ENCODE measurements at regions not wholly inside any gene's neighbourhood (a gene's known extent, or its start where the extent isn't known, plus 50 kb on each side); places are given as distances from the start of the nearest gene placed in this dataset.
"Not testable (repeated sequence)": the region's sequence is repeated elsewhere in the genome, so short reads cannot be mapped to it uniquely, and the experiment has no call there.

DNA sequence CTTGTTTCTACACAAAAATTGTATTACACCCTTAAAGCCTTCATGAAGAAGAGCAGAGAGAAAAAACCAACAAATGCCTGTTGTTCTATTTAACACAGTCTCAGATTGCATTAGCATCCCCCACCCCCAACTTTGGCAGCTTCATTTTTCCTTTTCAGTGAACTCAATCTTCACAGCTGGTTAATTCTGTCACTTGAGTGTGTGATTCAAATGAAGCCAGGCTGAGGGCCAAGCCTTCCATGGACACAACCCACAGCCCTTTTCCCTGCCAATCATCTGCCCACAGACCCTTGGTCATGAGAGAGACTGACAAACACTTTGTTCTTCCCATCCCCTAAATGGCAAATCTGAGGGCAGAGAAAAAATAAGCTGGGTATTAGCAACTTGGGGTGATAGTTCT lies 217.5 kb upstream of the NMUR2 start:
- FAIRE-seq = no peak

DNA sequence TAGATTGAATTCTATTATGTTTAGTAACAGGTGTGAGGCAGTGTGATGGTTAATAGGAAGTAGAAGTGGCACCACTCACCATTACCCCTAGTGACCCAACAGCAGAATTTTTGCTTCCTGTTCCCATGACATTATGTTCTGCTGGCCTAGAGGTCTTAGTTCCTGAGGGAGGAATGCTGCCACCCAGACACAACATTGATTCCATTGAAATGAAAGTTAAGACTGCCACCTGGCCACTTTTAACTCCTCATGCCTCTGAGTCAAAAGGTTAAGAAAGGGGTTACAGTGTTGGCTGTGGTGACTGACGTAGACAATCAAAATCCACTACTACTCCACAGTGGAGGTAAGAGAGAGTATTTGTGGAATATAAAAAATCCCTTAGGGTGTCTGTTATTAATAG lies 218.9 kb upstream of the NMUR2 start:
- FAIRE-seq = no peak

DNA sequence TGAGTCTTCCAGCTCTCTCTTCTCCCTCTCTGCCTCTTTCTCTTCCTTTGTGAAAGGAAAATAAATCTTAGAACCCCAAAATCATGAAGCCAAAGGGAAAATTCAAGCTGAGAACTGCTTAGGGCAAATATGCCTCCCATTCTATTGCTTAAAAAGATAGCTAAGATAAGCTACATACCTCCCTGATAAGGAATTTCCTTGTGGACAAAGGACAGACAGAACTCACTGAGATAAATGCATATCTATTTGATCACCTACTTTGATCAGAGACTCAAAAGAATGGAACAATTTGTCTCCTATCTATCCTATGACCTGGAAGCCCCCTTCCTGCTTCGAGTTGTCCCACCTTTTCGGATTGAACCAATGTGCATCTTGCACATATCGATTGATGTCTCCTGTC lies 220.6 kb upstream of the NMUR2 start:
- no peak for FAIRE-seq

DNA sequence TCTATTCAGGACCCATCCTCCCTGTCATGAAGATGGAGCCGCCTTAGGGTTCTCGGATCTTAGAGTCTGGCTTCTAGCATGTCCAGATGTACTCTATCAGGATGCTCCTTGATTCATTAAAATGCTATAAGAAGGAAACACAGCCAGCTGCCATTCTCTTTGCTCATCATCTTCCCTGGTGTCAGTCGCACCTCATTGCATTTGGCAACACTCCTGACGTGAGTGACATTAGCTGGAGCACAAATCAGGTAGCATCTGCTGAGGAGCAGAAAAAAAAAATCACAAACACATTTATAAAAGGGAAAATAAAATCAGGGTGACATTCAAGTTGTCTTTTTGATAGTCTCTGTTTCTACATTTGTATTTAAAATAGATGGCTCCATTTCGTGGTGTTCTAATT lies 226.1 kb upstream of the NMUR2 start:
- FAIRE-seq = no peak

DNA sequence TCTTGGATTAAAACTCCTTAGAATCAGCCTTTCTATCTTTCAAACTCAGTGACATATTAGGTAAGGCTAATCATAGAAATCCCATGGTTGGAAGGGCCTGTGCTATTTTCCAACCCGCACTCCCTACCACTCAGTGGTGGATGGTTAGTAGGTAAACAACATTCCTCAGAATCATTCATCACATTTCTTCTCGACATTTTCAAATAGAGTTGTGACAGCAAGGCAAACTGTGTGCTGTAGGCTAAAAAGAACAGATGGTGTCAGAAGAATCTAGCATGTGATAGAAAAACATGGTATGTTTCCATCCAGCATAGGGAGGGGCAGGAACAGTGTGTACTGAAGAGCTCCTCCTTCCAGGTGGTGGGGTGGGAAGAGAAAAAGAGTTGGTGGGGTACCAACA lies 227.3 kb upstream of the NMUR2 start:
- FAIRE-seq = no peak

DNA sequence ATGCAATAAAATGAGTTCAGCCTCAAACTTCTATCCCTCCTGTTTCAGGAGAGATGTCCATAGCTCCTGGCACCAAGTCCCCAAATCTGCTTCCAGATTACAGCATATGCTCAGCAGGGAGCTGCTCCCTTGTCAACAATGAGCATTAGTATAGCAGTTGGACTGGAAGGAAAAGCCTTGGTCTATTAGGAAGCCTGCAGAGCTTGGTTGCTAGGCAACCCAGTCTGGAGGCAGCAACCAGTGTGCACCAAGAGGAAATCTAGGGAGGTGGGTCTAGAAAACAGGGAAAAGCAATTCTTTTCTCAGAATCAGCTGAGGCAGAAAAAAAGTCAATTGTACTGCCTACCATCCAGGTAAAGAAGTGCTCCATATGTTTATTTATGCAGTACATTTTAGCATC lies 229.5 kb upstream of the NMUR2 start:
- FAIRE-seq = no peak

DNA sequence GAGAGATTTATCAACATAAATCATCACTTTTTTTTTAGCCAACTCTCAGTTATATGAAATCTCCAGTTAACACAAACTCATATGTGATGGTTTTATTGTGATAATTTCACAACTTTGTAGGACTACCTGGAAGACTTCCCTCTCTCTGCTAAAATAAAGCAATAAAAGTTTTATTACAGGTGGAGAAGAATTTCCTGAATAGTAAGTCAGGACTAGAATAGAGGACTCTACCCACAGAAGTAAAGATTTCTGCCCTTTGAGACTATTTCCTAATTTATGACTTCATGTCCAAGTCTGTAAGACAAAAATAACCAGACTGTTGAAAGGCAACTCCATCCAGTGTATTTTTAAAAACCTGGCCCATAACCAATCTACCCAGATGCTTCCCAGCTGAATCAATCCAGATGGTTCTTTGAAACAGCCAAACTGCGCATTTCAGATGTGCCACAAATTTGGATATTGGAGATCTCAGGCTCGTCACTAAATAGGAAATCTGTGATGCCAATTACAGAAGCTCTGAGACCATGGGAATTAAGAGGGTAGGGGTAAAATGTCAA lies 234.0 kb upstream of the NMUR2 start:
- no peak for FAIRE-seq

DNA sequence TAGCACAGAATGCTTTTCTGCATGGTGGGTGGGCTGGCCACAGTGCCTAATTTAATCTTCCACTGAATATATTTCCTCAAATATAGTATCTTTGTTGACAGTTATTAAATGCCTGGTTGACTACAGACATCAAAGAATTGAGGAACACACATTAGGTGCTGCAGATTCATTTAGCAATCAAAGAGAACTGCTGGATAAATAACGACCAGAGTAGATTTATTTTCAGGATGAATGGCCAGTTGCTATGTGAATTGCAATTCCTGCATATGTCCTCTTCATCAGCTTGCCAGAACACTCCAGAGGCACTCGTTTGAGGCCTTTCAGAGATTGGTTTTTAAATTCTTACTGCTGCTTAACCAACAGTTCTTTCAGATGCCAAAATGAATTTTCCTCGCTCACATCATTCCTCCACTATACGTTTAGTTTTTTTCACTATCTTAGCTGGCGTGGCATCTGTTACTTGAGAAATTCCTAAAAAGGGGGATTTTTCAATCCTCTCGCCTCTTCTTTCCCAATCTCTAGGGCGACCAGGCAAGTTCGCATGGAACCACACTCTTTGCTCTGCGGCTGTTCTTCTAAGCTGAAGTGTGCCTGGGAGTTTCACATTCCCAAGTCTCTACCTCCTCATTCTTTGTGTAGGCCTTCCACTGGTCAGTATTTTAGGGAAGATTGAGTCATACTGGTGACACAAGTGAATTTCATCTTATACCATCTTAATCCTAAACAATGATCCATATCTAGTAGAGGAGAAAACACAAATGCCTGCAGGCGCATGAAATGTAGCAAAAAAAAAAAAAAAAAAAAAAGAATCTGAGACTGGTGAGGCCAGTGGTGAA lies 237.1 kb upstream of the NMUR2 start:
- no peak for FAIRE-seq

DNA sequence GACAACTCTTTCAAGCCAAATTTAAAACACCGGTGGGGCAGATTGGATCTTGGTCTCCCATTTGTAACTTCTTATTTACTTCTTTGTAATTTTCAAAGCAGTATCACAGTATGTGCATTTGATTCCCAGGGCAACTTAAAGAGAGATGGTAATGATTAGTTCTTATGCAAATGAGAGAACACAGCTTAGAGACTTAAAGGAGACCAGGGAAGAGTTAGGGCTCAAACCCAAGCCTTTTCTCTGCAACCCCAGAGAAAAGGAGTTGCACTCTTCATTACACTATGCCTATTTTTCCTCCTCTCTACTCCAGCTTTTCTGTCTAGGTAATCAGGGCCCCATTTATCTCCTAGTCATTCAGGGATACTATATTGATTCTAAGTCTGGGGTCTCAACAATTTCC lies 237.8 kb upstream of the NMUR2 start:
- FAIRE-seq = no peak

DNA sequence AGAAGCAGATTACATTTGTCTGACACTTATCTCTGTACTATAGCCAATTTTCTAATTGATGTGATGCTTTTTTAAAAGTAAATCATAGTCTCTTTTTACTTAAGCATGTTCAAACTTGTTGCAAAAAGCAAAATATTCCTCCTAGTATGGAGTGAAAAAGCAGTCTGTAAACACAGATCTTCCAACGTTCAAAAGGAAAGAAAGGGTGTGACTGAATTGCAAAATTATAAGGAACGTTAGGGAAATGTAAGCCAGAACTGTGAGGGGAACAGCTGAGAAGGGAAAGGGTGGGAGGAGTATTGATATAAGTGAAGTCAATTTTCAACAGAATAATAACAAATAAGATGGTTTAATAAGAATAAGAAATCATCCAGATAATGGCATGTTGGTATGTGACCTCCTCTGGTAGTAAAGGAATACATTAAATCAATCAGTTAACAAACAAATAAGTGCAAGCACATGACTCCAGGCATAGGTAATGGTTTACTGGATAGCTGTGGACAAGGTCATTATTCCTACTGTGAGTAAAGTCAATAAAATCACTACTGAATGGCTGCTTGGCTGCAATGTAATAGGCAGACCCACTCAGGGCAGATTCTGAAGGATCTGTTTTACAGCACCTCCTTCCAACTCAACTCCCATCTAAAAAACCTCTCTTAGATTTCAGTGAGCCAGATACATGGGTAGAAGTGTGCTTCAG lies 239.1 kb upstream of the NMUR2 start:
- FAIRE-seq = no peak

DNA sequence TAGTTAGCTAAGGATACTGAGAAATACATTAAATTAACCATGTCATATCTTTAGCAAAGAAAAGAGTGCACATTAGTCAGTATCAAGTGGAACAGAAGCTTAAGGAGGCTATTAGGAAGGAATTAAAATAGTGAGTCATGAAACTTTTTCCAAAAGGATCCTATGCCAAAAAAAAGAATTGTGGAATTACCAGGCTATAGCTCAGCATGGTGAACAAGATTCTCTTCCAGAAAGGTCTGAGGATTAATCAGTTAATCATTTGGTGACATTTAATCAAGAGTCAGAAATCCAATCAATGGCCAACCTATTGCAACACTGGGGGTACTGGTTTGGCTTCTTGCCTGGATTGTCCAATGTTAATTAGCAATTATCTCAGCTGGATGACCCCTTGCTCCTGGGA lies 244.5 kb upstream of the NMUR2 start:
- no peak for FAIRE-seq

DNA sequence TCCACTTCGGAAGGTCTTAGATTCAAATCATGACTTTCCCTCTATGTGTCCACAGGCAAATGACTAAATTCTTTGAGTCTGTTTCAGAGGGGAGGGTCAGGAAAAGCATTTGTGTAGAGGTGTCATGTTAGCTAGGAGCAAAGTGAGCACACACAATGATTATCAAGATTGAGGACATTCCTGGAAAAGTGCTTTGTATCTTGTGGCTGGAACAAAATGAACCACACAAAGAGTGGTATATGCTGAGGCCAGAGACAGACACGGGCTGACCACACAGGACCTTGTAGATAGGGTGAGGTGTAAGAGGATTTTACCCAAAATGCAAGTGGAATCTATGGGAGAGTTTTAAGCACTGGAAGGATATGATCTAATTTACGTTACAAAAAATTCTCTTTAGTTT lies 245.3 kb upstream of the NMUR2 start:
- no peak for FAIRE-seq

DNA sequence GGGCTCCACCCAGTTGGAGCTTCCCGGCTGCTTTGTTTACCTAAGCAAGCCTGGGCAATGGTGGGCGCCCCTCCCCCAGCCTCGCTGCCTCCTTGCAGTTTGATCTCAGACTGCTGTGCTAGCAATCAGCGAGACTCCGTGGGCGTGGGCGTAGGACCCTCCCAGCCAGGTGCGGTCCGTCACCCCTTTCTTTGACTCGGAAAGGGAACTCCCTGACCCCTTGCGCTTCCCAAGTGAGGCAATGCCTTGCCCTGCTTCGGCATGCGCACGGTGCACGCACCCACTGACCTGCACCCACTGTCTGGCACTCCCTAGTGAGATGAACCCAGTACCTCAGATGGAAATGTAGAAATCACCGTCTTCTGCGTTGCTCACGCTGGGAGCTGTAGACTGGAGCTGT lies 254.4 kb upstream of the NMUR2 start:
- FAIRE-seq = not testable (repeated sequence)

DNA sequence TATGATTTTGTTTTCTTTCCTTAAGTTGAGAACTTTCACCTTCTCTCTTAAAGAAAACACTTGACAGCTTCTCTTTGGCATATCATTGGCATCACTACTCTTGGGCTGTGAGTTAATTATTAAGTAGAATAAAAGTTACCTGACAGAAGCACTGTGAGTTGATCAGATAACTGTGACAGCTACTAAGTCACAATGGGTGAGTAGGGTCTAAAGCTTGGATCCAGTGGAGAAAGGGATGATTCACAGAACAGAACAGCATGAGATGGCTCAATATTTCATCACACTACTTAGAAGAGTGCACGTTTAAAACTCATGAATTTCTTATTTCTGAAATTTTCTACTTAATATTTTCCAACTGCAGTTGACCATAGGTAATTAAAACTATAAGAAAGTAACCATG lies 268.5 kb upstream of the NMUR2 start:
- no peak for FAIRE-seq

DNA sequence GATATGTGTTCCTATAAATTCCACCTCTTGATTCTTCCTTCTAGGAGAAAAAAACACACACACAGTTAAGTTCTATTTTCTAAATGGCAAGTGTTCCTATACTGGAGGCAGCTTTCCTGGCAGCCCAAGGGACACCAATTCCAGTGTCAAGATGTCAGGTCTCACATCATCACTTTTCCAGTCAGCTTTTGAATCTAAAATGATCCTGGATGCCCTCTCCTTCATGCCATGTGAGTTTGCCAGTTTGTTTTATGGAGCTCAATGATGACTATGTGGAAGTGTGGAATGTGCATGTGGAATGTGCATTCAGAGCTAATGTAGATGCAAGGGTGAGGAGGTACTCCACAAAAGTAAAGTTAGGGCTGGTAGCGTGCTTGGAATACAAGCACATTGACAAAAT lies 269.3 kb upstream of the NMUR2 start:
- FAIRE-seq = no peak

DNA sequence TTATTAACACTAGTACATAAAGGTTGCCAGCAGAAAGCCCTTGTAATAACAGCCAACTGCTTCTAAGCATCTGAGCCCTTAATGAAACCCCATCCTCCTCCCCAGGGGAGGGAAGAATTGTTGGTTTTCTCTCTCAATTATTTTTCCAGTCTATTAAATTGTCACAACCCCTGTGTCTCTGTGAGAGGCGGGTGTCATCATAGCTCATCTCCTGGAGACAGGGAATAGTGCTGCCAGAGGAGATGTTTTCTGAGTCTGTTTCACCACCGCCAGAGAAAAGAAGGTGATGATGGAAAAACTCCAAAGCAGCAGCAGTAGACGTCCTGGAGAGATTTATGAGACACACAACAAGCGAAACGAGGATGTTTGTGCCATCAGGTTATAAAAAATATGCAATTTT lies 271.1 kb upstream of the NMUR2 start:
- FAIRE-seq = no peak

DNA sequence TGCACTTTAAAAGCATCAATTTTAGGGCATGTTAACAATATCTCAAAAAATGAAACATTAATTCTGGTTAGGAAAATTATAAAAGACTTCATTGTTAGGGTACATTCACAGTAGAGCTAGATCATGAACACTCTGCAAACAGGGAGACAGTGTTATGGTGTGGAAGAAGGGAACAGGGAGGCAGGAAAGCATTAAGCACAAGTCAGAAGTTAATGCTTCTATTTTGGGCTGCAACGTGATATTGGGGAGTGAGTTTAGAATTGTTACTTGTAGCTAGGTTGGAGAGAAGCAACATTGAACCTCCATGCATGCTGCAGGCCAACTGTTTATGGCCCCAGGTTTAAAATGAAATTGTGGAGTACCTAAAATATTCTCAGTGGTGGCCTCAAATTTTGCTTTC lies 278.1 kb upstream of the NMUR2 start:
- FAIRE-seq = no peak

DNA sequence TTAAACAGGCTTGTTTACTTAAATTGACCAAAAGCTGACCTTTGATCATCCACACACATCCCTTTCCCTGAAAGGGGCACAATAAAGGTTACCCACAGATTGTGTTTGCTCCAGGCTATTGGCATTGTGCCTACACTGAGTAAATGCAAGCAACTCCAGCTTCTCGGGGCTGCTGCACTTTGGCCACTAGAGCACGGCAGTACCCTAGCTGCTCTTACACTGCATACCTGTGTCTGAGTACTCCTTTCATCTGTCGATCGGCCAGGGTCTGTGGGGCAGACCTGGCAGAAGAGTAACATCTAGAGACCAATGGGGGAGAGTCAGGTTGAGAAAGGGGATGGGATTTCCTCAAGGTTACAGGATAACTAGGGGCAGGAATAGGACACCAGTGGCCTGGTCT lies 281.9 kb upstream of the NMUR2 start:
- FAIRE-seq = no peak

DNA sequence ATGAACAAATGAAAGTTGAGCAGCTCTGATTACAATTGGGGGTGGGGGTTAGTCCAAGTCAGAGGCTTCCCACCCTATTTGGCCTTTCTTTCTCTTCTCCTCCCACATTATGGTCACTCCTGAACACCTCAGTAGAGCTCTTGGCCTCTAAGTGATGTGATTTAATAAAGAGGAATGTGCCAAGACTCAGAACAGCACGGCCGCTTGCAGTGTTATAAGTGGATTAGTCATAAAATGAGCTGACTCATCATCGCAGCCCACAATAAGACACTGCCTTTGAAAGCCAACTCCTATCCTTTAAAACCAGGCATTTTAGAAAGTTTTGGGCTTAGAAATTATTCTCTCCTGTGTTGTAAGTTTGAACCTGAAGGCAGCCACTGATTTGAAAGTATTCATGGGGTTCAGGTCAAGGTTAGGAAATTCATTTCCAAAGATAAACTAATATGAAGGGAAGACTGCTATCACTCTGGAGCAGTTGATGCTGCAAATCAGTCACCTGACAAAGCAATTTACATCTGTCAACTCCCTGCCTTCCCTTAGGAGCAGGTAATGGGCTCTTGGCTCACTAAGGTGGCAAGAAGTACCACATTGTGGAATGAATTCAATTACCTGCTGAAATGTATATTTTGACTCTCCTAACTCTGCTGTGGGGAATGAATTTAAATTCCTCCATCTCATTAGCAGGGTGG lies 283.6 kb upstream of the NMUR2 start:
- no peak for FAIRE-seq

DNA sequence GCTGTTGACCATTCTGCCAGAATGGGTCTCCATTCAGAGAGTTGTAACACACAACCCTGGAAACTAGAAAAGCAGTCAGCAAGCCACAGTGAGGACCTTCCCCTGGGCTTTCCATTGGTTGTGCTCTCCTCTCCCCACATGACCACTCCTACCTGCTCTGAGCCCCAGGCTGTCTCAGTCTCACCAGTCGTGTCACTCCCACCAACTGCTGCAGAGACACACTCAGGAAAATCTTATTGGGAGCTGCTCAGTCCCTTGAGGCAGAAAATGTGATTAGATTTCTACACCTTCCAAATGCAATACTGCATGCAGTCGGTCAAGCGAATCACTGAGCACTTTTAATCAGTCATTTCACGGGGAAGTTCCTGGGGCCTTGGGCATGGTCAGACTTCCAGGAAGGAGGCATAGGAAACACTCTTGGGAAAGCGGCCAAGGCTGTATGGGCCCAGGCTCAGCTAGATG lies 284.2 kb upstream of the NMUR2 start:
- no peak for FAIRE-seq

DNA sequence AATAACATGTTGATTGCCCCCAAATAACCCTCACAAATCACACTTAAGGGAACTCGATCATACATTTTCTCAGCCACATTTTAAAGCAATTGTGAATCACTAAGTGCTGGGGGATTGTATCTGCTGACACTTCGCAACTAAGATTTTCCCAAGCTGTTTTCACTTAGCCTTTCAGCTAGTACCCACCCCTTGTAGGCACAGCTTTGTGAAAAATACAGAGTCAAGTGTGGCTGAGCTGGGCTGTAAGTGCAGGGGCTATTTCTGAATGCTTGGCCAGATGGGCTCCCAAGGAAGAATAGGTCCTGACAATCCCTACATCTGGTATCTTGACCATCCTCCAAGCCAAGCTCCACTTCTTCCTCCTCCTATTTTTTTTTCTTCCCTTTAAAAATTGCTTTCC lies 289.2 kb upstream of the NMUR2 start:
- no peak for FAIRE-seq

DNA sequence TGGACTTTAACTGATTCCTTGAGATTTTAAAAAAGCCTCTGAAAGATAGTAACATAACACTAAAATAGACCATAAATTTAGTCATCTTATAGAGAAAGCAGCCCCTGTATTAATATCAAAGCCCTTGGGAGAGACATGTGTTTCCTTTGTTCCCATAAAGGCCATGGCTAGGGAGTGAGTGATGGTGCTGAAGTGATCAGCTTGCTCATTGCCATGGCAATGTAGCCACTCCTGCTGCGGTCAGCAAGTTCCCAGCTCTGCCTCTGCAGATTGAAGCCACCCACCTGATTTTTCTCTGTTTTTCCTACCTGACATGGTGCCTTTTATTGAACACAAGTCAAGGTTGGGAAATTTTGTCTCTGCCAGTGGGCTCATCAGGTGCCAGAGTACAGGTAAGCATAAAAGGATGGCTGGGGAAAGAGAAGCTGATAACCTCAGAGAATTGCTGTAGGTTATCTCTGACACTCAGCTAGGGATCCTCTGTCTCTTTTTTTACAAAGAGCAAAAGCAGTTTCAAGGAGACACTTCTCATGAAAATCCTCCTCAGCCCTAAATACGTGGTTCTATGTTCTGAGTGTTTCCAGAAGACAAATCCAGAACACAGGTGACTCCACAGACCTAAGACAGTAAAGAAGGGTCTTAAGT lies 296.3 kb upstream of the NMUR2 start:
- FAIRE-seq = no peak

DNA sequence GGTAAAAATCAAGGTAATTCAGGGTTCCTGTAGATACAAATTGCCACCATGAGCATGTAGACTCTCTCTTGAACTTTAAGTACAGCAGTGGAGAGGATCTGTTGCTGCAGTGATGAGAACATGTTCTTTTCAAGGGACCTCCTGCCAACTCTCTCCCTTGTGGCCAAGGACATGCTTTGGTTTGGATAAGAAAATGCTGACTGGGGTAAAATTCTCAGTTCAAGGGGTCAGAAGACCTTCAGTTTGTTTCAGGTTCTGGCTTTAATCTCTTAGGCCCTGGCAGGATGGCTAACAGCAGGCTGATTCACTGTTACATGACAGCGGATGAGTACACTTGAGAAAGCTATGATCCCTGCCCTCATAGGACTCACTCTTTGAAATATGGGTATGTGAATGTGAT lies 299.2 kb upstream of the NMUR2 start:
- FAIRE-seq = no peak
